Endodermal cell (in vitro differentiated cells): ENCODE measurements at regions not wholly inside any gene's neighbourhood (a gene's known extent, or its start where the extent isn't known, plus 50 kb on each side); places are given as distances from the start of the nearest gene placed in this dataset.

Source experiments
- DNase-seq: peaks from one replicate; pipeline ENCODE4 v3.0.0-alpha.2; 2017
- H3K27ac ChIP-seq: 2 replicates; pipeline ENCODE4 v1.5.1; 2013; ENCODE audit warnings: mild to moderate bottlenecking, low read depth, low read length, moderate library complexity
- H3K27me3 ChIP-seq: 2 replicates; pipeline ENCODE4 v1.6.1; 2013; ENCODE audit warnings: mild to moderate bottlenecking, low read length, moderate library complexity; ENCODE audit not compliant: insufficient read depth, control insufficient read depth, poor library complexity, severe bottlenecking
- H3K36me3 ChIP-seq: 2 replicates; pipeline ENCODE4 v1.7.0; 2013; ENCODE audit warnings: mild to moderate bottlenecking, low read length, moderate library complexity; ENCODE audit not compliant: control insufficient read depth, insufficient read depth
- H3K4me1 ChIP-seq: one replicate; pipeline ENCODE4 v1.7.0; 2013; ENCODE audit warnings: low read length; ENCODE audit not compliant: control insufficient read depth, insufficient read depth
- H3K4me3 ChIP-seq: 2 replicates; pipeline ENCODE4 v1.5.1; 2013; ENCODE audit warnings: mild to moderate bottlenecking, low read length, moderate library complexity
- H3K9ac ChIP-seq: 2 replicates; pipeline ENCODE4 v1.6.1; 2013; ENCODE audit warnings: mild to moderate bottlenecking, low read length, moderate library complexity; ENCODE audit not compliant: poor library complexity, severe bottlenecking; ENCODE audit errors: extremely low read depth
- H3K9me3 ChIP-seq: 2 replicates; pipeline ENCODE4 v1.6.1; 2013; ENCODE audit warnings: mild to moderate bottlenecking, low read length, moderate library complexity; ENCODE audit not compliant: control insufficient read depth
- H3K27ac Mint-ChIP-seq: 2 replicates; pipeline ENCODE4 v1.8.0; 2020; ENCODE audit warnings: mixed read lengths
- H3K27me3 Mint-ChIP-seq: 2 replicates; pipeline ENCODE4 v1.8.0; 2021; ENCODE audit warnings: mild to moderate bottlenecking, mixed read lengths; ENCODE audit not compliant: insufficient read depth
- H3K36me3 Mint-ChIP-seq: 2 replicates; pipeline ENCODE4 v1.8.0; 2020; ENCODE audit warnings: low read depth, mixed read lengths
- H3K4me1 Mint-ChIP-seq: 2 replicates; pipeline ENCODE4 v1.8.0; 2020; ENCODE audit warnings: mixed read lengths
- H3K4me3 Mint-ChIP-seq: 2 replicates; pipeline ENCODE4 v1.8.0; 2020; ENCODE audit warnings: mild to moderate bottlenecking, moderate library complexity, mixed read lengths
- H3K9me3 Mint-ChIP-seq: 2 replicates; pipeline ENCODE4 v1.8.0; 2020; ENCODE audit warnings: mild to moderate bottlenecking, mixed read lengths
- CTCF ChIP-seq: fragments of 200-600 bp; sonication (generic); conservative IDR thresholded peaks from 2 replicates; pipeline ENCODE4 v1.5.0; 2021; ENCODE audit warnings: antibody characterized with exemption, mild to moderate bottlenecking
- WGBS, 2 experiments: methylation state at CpG; one replicate each; pipeline versions ENCODE4 v1.1.5 to v1.1.7; 2013; ENCODE audit warnings: missing lambda C conversion rate in 2 of 2, mixed read lengths in 1 of 2; ENCODE audit not compliant: insufficient coverage in 1 of 2, insufficient read length in 1 of 2; 5-methylcytosine and 5-hydroxymethylcytosine counted together

- TF ChIP-seq CTCF, result no peak
- H3K27me3 Mint-ChIP-seq, result no peaks in the 10 kb centered on the region
- Histone ChIP-seq H3K9me3 (no peaks in the 10 kb centered on the region), H3K36me3 (no peaks in the 10 kb centered on the region), H3K4me1 (no peaks in the 10 kb centered on the region), H3K27me3 (peaks cover 5% of the 10 kb centered on the region), H3K9ac (no peak overlapping the region), H3K4me3 (no peak overlapping the region), H3K27ac (no peak overlapping the region)
- no peak overlapping the region for H3K4me3 Mint-ChIP-seq
- H3K9me3 Mint-ChIP-seq, result no peaks in the 10 kb centered on the region
- 92 to 95% methylated on average over 2 of the region's 2 CpGs for WGBS, 2 experiments
- H3K4me1 Mint-ChIP-seq, result no peaks in the 10 kb centered on the region
- H3K27ac Mint-ChIP-seq, result no peak overlapping the region
- DNase-seq, result no peak
- no peaks in the 10 kb centered on the region for H3K36me3 Mint-ChIP-seq
Measured at GRCh38 chr10:88190123-88190522, 326.7 kb downstream of the PTEN start.

- 90% methylated on average over 3 to 5 of the region's 5 CpGs for WGBS, 2 experiments
- no peak overlapping the region for H3K27ac Mint-ChIP-seq
Measured at GRCh38 chr10:88190540-88191235, 327.3 kb downstream of the PTEN start.

GRCh38 chr10:88193018-88193417, 329.6 kb downstream of the PTEN start:
- Mint-ChIP-seq H3K27me3 (no peaks in the 10 kb centered on the region), H3K4me1 (no peaks in the 10 kb centered on the region), H3K9me3 (no peaks in the 10 kb centered on the region), H3K4me3 (no peak overlapping the region), H3K27ac (no peak overlapping the region), H3K36me3 (no peaks in the 10 kb centered on the region)
- H3K9ac ChIP-seq, result no peak overlapping the region
- TF ChIP-seq CTCF, result no peak
- 88 to 93% methylated on average over 5 to 7 of the region's 7 CpGs for WGBS, 2 experiments
- no peaks in the 10 kb centered on the region for H3K36me3 ChIP-seq
- peaks cover 5% of the 10 kb centered on the region for H3K27me3 ChIP-seq
- peaks cover 6% of the 10 kb centered on the region for H3K9me3 ChIP-seq
- DNase-seq, result no peak
- no peaks in the 10 kb centered on the region for H3K4me1 ChIP-seq
- H3K27ac ChIP-seq, result no peak overlapping the region
- no peak overlapping the region for H3K4me3 ChIP-seq

More at GRCh38 chr10:88190540-88191235, 327.3 kb downstream of the PTEN start:
- no peak overlapping the region for H3K27ac ChIP-seq
- no peaks in the 10 kb centered on the region for H3K9me3 ChIP-seq
- peaks cover 5% of the 10 kb centered on the region for H3K27me3 ChIP-seq
- no peaks in the 10 kb centered on the region for H3K36me3 ChIP-seq
- no peak for DNase-seq
- Mint-ChIP-seq H3K4me3 (no peak overlapping the region), H3K36me3 (no peaks in the 10 kb centered on the region), H3K9me3 (no peaks in the 10 kb centered on the region), H3K27me3 (no peaks in the 10 kb centered on the region), H3K4me1 (no peaks in the 10 kb centered on the region)
- no peak overlapping the region for H3K9ac ChIP-seq
- no peak for TF ChIP-seq CTCF
- no peaks in the 10 kb centered on the region for H3K4me1 ChIP-seq
- no peak overlapping the region for H3K4me3 ChIP-seq
